ENCODE measurements at regions not wholly inside any gene's neighbourhood (a gene's known extent, or its start where the extent isn't known, plus 50 kb on each side); places are given as distances from the start of the nearest gene placed in this dataset.

DNA sequence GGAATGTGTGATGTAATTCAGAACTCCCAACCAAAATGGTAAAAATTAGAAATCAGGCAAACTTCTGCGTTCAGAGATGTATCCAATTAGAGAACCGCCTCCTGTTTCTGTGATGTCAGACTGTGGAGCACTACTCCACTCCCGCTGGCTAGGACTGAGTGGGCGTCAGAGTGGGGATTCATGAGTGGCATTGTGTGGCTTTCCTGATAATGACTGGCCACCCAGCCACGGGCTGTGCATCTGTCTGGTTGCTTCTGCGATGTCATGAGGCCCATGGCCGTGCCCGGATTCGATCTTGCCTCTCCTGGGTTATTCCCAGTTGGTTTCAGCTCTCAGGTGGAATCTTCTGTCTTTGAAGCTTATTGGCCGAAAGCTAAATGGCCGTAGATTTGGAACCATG, 87.1 kb upstream of the KCNA1 start:
- no peak overlapping the region for H3K4me3 ChIP-seq (ENCODE audit: low read depth, low read length)
- TF ChIP-seq, protein P1, sequence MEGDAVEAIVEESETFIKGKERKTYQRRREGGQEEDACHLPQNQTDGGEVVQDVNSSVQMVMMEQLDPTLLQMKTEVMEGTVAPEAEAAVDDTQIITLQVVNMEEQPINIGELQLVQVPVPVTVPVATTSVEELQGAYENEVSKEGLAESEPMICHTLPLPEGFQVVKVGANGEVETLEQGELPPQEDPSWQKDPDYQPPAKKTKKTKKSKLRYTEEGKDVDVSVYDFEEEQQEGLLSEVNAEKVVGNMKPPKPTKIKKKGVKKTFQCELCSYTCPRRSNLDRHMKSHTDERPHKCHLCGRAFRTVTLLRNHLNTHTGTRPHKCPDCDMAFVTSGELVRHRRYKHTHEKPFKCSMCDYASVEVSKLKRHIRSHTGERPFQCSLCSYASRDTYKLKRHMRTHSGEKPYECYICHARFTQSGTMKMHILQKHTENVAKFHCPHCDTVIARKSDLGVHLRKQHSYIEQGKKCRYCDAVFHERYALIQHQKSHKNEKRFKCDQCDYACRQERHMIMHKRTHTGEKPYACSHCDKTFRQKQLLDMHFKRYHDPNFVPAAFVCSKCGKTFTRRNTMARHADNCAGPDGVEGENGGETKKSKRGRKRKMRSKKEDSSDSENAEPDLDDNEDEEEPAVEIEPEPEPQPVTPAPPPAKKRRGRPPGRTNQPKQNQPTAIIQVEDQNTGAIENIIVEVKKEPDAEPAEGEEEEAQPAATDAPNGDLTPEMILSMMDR (IDR thresholded peaks at IDR 0.05; ENCODE audit: control insufficient read depth, extremely low read depth, insufficient read depth): no peak
- no peak for DNase-seq (ENCODE audit: low read depth)

DNA sequence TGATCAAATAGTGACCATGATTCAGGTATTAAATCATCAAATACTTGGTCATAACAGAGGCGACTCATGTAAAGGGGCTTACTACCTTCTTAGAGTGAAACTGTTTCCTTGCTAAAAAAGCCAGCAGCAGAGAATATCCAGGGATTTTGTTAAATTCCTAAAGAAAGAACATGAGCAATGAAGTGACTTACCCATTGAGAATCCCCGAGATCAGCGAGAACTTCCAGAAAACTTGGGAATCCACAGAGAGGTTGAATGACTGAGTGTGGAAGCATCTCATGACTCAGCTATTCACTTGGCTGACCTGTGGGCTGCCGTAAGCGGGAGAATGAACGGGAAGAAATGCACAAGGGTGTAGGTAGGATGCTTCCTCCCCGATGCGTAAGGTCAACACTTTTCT, 85.3 kb upstream of the KCNA1 start:
- TF ChIP-seq, protein P1 (IDR thresholded peaks at IDR 0.05; ENCODE audit: control insufficient read depth, extremely low read depth, insufficient read depth): no peak
- no peak for DNase-seq (ENCODE audit: low read depth)
- H3K4me3 ChIP-seq (ENCODE audit: low read depth, low read length): no peak overlapping the region

DNA sequence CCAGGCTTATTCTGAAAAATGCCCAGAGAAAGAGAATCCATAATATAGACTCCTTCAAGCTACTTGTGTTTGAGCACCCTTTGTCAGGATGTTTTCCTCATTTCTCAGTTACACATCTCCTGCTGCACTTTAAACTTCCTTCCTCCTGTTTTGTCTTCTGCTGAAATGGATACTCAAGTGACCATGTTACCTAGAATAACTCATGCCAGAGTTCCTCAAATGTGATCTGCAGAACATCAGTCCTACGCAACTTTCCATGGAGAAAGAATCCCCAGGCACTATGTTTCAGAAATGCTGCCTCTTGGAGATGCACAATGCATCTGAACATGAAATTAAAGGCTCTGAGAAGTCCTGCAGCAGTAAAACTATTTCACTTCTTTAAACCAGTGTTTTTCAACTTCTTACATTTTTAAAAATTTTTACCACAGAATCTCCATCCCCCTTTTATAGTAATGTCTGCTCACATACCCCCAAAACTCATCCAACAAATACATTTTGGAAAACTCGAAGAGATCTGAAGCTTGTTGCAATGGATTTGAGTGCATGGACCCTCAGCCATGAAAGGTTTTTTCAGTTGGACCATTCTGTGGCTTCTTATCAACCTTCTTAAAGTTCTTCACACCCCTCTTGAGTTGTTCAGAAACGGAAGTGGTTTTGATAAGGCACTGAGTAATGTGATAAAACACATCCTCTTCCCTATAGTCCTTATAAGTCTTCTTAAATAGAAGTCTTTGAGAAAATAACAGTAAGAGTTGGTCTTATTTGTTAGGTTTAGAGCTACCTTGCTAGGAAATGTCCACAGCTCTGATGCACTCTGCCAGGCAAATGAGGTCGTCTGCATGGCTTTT, 84.5 kb upstream of the KCNA1 start:
- no peak overlapping the region for H3K4me3 ChIP-seq (ENCODE audit: low read depth, low read length)
- DNase-seq (ENCODE audit: low read depth): no peak
- TF ChIP-seq, protein P1 (IDR thresholded peaks at IDR 0.05; ENCODE audit: control insufficient read depth, extremely low read depth, insufficient read depth): no peak

DNA sequence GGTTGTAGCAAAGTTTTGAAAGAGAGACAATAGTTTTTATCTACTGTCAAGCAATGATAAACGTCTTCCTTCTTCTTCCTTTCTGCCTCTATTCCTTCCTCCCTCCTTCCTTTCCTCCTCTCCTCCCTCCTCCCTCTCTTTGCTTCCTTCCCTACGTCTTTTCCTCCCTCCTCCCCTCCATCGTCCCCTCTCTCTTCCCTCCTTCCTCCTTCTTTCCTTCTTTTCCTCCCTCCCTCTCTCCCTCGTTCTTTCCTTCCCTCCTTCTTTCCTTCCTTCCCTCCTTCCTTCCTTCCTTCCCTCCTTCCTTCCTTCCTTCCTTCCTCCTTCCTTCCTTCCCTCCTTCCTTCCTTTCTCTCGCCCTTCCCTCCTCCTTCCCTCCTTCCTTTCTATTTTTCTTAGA, 82.8 kb upstream of the KCNA1 start:
- TF ChIP-seq, protein P1 (IDR thresholded peaks at IDR 0.05; ENCODE audit: control insufficient read depth, extremely low read depth, insufficient read depth): no peak
- no peak for DNase-seq (ENCODE audit: low read depth)
- H3K4me3 ChIP-seq (ENCODE audit: low read depth, low read length): no peak overlapping the region

DNA sequence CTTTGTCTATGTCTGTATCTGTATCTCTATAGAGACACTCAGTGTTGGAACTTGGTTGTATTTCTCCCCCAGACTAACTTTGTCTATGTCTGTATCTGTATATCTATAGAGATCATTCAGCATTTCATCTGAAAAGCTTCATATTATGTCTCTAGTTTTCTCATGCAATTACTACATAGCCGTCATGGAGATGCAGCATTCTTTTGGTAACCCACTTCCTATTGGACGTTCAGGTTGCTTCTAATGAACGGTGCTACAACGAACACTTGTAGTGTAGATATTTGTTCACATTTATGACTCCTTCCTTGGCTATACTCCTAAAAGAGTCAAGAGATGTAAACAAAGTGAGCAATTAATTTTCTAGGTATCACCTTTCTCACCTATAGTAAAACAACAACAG, 81.5 kb upstream of the KCNA1 start:
- TF ChIP-seq, protein P1 (IDR thresholded peaks at IDR 0.05; ENCODE audit: control insufficient read depth, extremely low read depth, insufficient read depth): no peak
- DNase-seq (ENCODE audit: low read depth): no peak
- H3K4me3 ChIP-seq (ENCODE audit: low read depth, low read length): no peak overlapping the region

DNA sequence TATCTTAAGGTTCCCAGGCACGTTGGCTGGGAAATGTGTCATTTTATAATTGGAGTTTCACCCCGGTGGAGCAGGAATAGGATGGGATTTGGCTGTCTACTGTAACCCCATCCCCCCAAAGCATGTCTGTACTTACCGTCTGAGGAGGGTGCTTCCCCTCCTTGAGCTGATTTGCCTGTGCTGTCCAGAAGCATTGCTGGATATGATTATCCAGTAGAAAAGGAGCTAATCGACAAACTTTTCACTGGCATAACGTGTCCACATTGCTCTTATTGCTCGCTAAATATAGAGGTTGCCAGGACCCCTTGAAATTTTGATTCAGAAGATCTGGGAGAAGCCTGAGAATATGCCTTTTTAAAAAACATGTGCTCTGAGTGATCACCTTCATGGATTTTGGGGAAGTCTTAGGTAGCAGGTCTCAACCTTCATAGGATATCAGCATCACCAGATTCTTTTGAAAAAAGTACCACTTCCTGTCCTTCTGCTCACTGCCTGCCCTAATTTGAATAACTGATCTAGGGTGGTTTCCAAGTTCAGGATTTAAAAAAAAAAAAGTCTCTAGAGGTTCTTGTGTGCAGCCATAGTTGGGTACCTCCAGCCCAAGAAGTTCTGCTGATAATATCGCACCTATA, 80.4 kb upstream of the KCNA1 start:
- TF ChIP-seq, protein P1 (IDR thresholded peaks at IDR 0.05; ENCODE audit: control insufficient read depth, extremely low read depth, insufficient read depth): no peak
- no peak for DNase-seq (ENCODE audit: low read depth)
- H3K4me3 ChIP-seq (ENCODE audit: low read depth, low read length): no peak overlapping the region
